ENCODE measurements at regions not wholly inside any gene's neighbourhood (a gene's known extent, or its start where the extent isn't known, plus 50 kb on each side); places are given as distances from the start of the nearest gene placed in this dataset.
"Not testable (repeated sequence)": the region's sequence is repeated elsewhere in the genome, so short reads cannot be mapped to it uniquely, and the experiment has no call there.

- no peak for DNase-seq (ENCODE audit: low spot score)
- Histone ChIP-seq H3K4me3 (ENCODE audit: severe bottlenecking) (no peak overlapping the region), H3K4me1 (ENCODE audit: insufficient read depth, poor library complexity, severe bottlenecking) (no peaks in the 10 kb centered on the region), H3K27me3 (ENCODE audit: insufficient read depth, poor library complexity, severe bottlenecking) (no peaks in the 10 kb centered on the region), H3K36me3 (ENCODE audit: low read depth) (no peaks in the 10 kb centered on the region), H3K9me3 (ENCODE audit: severe bottlenecking) (peaks cover 2% of the 10 kb centered on the region), H3K27ac (ENCODE audit: poor library complexity, severe bottlenecking) (no peak overlapping the region)
- ATAC-seq (ENCODE audit: low read depth) = no peak
- no peak for TF ChIP-seq CTCF (IDR thresholded peaks at IDR 0.05; ENCODE audit: poor library complexity, severe bottlenecking)
These were observed 320.8 kb downstream of the PTPRC start for GRCh38 chr1:198959676-198960075.

- H3K27ac ChIP-seq (ENCODE audit: poor library complexity, severe bottlenecking); ATAC-seq (ENCODE audit: low read depth); H3K4me3 ChIP-seq (ENCODE audit: severe bottlenecking); H3K36me3 ChIP-seq (ENCODE audit: low read depth); H3K4me1 ChIP-seq (ENCODE audit: insufficient read depth, poor library complexity, severe bottlenecking); H3K9me3 ChIP-seq (ENCODE audit: severe bottlenecking); H3K27me3 ChIP-seq (ENCODE audit: insufficient read depth, poor library complexity, severe bottlenecking); DNase-seq (ENCODE audit: low spot score): not testable (repeated sequence)
These were observed 325.0 kb downstream of the PTPRC start for GRCh38 chr1:198963796-198964195.

GRCh38 chr1:198966519-198966918 lies 327.7 kb downstream of the PTPRC start:
- no peak overlapping the region for H3K4me3 ChIP-seq (ENCODE audit: severe bottlenecking)
- H3K4me1 ChIP-seq (ENCODE audit: insufficient read depth, poor library complexity, severe bottlenecking) = peaks cover 4% of the 10 kb centered on the region
- TF ChIP-seq CTCF (IDR thresholded peaks at IDR 0.05; ENCODE audit: poor library complexity, severe bottlenecking) = no peak
- no peaks in the 10 kb centered on the region for H3K9me3 ChIP-seq (ENCODE audit: severe bottlenecking)
- H3K27me3 ChIP-seq (ENCODE audit: insufficient read depth, poor library complexity, severe bottlenecking) = no peaks in the 10 kb centered on the region
- no peak overlapping the region for H3K27ac ChIP-seq (ENCODE audit: poor library complexity, severe bottlenecking)
- no peaks in the 10 kb centered on the region for H3K36me3 ChIP-seq (ENCODE audit: low read depth)
- ATAC-seq (ENCODE audit: low read depth) (no peak), DNase-seq (ENCODE audit: low spot score) (no peak)

- Histone ChIP-seq H3K36me3 (ENCODE audit: low read depth) (no peaks in the 10 kb centered on the region), H3K4me1 (ENCODE audit: insufficient read depth, poor library complexity, severe bottlenecking) (peaks cover 4% of the 10 kb centered on the region)
These were observed 328.7 kb downstream of the PTPRC start for GRCh38 chr1:198967566-198967965.

GRCh38 chr1:198968866-198969265 lies 330.0 kb downstream of the PTPRC start:
- Histone ChIP-seq H3K4me1 (ENCODE audit: insufficient read depth, poor library complexity, severe bottlenecking) (peaks cover 4% of the 10 kb centered on the region), H3K4me3 (ENCODE audit: severe bottlenecking) (no peak overlapping the region), H3K9me3 (ENCODE audit: severe bottlenecking) (no peaks in the 10 kb centered on the region), H3K27ac (ENCODE audit: poor library complexity, severe bottlenecking) (no peak overlapping the region), H3K27me3 (ENCODE audit: insufficient read depth, poor library complexity, severe bottlenecking) (no peaks in the 10 kb centered on the region), H3K36me3 (ENCODE audit: low read depth) (no peaks in the 10 kb centered on the region)
- no peak for TF ChIP-seq CTCF (IDR thresholded peaks at IDR 0.05; ENCODE audit: poor library complexity, severe bottlenecking)
- ATAC-seq (ENCODE audit: low read depth) (no peak), DNase-seq (ENCODE audit: low spot score) (no peak)

More at GRCh38 chr1:198967566-198967965, 328.7 kb downstream of the PTPRC start:
- TF ChIP-seq CTCF (IDR thresholded peaks at IDR 0.05; ENCODE audit: poor library complexity, severe bottlenecking) = no peak
- no peak for ATAC-seq (ENCODE audit: low read depth)
- Histone ChIP-seq H3K4me3 (ENCODE audit: severe bottlenecking) (no peak overlapping the region), H3K27me3 (ENCODE audit: insufficient read depth, poor library complexity, severe bottlenecking) (no peaks in the 10 kb centered on the region), H3K27ac (ENCODE audit: poor library complexity, severe bottlenecking) (no peak overlapping the region), H3K9me3 (ENCODE audit: severe bottlenecking) (no peaks in the 10 kb centered on the region)
- DNase-seq (ENCODE audit: low spot score) = no peak
